Astrocyte of the cerebellum (primary cell): ENCODE measurements at regions not wholly inside any gene's neighbourhood (a gene's known extent, or its start where the extent isn't known, plus 50 kb on each side); places are given as distances from the start of the nearest gene placed in this dataset.

ENCODE experiments used
- DNase-seq: peaks from one replicate; pipeline ENCODE4 v3.0.0-alpha.2; 2011; ENCODE audit warnings: low read depth
- H3K4me3 ChIP-seq: 2 replicates; pipeline ENCODE4 v1.5.1; 2011; ENCODE audit warnings: mild to moderate bottlenecking, low read depth, low read length, moderate library complexity
- in situ Hi-C: cut with HindIII; loops from 2 replicates; pipeline ENCODE4 v1.10.0; 2017; ENCODE audit warnings: low sequenced_read_pairs
- TF ChIP-seq, protein P1 (sequence below): IDR thresholded peaks from 2 replicates; pipeline ENCODE4 v1.5.1; 2012; ENCODE audit warnings: low read length, low read depth, moderate library complexity, mild to moderate bottlenecking; ENCODE audit errors: missing control alignments

- TF ChIP-seq, protein P1, sequence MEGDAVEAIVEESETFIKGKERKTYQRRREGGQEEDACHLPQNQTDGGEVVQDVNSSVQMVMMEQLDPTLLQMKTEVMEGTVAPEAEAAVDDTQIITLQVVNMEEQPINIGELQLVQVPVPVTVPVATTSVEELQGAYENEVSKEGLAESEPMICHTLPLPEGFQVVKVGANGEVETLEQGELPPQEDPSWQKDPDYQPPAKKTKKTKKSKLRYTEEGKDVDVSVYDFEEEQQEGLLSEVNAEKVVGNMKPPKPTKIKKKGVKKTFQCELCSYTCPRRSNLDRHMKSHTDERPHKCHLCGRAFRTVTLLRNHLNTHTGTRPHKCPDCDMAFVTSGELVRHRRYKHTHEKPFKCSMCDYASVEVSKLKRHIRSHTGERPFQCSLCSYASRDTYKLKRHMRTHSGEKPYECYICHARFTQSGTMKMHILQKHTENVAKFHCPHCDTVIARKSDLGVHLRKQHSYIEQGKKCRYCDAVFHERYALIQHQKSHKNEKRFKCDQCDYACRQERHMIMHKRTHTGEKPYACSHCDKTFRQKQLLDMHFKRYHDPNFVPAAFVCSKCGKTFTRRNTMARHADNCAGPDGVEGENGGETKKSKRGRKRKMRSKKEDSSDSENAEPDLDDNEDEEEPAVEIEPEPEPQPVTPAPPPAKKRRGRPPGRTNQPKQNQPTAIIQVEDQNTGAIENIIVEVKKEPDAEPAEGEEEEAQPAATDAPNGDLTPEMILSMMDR: no peak
- H3K4me3 ChIP-seq: no peak overlapping the region
- in situ Hi-C loops: no loop called here
- DNase-seq: no peak
These were observed 293.4 kb upstream of the MSX2 start for GRCh38 chr5:174430940-174431339.

- DNase-seq: no peak
These were observed 292.9 kb upstream of the MSX2 start for GRCh38 chr5:174431504-174431903.

GRCh38 chr5:174433098-174433497 lies 291.3 kb upstream of the MSX2 start:
- TF ChIP-seq, protein P1: no peak
- in situ Hi-C loops: no loop called here
- no peak for DNase-seq

More at GRCh38 chr5:174431504-174431903, 292.9 kb upstream of the MSX2 start:
- TF ChIP-seq, protein P1: no peak
- in situ Hi-C loops: no loop called here
- no peak overlapping the region for H3K4me3 ChIP-seq

DNA sequence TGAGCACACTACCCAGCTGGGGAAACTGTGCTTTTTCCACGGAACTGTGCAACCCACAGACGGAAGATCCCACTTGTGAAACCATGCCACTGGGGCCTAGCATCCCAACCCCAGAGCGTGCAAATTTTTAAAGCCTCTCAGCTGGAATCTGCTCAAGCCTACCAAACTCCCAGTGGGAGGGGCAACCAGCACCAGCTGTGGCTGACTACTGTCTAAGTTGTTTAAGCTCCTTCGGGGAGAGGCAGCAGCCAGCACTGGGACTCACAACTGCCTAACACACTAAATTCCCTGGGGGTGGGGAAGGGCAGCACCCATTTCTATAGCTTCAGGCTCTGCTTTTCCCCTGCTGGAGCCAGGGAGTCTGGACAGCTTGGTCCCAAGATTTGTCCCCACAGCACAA lies 287.6 kb upstream of the MSX2 start:
- no peak overlapping the region for H3K4me3 ChIP-seq
- DNase-seq: no peak
- TF ChIP-seq, protein P1: no peak
- in situ Hi-C loops: no loop called here

More at GRCh38 chr5:174433098-174433497, 291.3 kb upstream of the MSX2 start:
- H3K4me3 ChIP-seq: no peak overlapping the region

GRCh38 chr5:174444479-174445188 lies 279.7 kb upstream of the MSX2 start:
- TF ChIP-seq, protein P1: no peak
- no peak for DNase-seq
- in situ Hi-C loops: no loop called here
- H3K4me3 ChIP-seq: no peak overlapping the region

DNA sequence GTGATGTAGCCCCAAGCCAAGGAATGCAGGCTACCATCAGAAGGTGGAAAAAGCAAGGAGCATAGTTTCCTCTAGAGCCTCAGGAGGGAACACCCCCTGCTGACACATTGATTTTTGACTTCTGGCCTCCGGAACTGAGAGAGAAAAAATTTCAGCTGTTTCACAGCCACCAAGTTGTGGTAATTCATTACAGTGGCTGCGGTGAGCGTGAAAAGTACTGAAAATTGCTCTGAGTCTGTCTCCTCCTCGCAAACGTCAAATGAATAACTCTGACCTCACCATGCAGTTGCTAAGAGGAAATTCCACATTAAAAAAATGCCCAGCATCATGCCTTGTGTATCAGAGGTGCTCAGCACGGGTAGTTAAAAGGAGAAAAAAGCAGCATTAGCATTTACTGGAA lies 277.9 kb upstream of the MSX2 start:
- DNase-seq: no peak
- no peak overlapping the region for H3K4me3 ChIP-seq
- TF ChIP-seq, protein P1: no peak
- in situ Hi-C loops: no loop called here

- in situ Hi-C loops: no loop called here
- DNase-seq: no peak
- TF ChIP-seq, protein P1: no peak
- no peak overlapping the region for H3K4me3 ChIP-seq
These were observed 277.4 kb upstream of the MSX2 start for GRCh38 chr5:174446988-174447387.
